ENCODE measurements at regions not wholly inside any gene's neighbourhood (a gene's known extent, or its start where the extent isn't known, plus 50 kb on each side); places are given as distances from the start of the nearest gene placed in this dataset.

DNA sequence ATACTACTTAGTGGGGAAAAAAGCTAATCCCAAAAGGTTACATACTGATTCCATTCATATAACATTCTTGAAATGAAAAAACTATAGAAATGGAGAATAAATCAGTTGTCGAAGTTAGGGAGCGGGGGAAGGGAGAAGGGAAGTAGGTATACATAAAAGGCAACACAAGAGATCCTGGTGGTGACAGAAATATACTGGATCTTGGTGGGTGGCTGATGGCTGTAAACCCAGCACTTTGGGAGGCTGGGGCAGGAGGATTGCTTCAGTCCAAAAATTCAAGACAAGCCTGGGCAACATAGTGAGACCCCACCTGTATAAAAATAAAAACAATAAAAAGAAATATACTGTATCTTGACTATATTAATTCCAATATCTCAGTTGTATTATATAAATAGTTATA is 105.7 kb upstream of the LGSN start:
- H3K4me3 ChIP-seq (ENCODE audit: low read depth, low read length), result no peak overlapping the region
- no peak for DNase-seq (ENCODE audit: low read depth)
- TF ChIP-seq, protein P1, sequence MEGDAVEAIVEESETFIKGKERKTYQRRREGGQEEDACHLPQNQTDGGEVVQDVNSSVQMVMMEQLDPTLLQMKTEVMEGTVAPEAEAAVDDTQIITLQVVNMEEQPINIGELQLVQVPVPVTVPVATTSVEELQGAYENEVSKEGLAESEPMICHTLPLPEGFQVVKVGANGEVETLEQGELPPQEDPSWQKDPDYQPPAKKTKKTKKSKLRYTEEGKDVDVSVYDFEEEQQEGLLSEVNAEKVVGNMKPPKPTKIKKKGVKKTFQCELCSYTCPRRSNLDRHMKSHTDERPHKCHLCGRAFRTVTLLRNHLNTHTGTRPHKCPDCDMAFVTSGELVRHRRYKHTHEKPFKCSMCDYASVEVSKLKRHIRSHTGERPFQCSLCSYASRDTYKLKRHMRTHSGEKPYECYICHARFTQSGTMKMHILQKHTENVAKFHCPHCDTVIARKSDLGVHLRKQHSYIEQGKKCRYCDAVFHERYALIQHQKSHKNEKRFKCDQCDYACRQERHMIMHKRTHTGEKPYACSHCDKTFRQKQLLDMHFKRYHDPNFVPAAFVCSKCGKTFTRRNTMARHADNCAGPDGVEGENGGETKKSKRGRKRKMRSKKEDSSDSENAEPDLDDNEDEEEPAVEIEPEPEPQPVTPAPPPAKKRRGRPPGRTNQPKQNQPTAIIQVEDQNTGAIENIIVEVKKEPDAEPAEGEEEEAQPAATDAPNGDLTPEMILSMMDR (IDR thresholded peaks at IDR 0.05; ENCODE audit: insufficient read depth, low read depth, low read length, missing control alignments), result no peak

DNA sequence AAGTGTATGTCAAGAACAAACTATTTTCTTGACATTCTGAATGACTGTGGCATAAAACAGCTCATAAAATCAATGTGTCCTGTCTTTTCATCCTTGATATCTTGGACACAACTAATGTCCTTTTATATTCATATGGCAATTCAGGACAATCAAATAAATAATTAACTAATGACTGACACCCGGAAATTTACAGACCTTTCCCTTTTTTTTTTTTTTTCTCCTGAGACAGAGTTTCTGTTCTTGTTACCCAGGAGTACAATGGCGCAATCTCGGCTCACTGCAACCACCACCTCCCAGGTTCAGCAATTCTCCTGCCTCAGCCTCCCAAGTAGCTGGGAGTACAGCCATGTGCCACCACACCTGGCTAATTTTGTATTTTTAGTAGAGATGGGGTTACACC is 107.1 kb upstream of the LGSN start:
- no peak for DNase-seq (ENCODE audit: low read depth)
- H3K4me3 ChIP-seq (ENCODE audit: low read depth, low read length), result no peak overlapping the region
- TF ChIP-seq, protein P1 (IDR thresholded peaks at IDR 0.05; ENCODE audit: insufficient read depth, low read depth, low read length, missing control alignments), result no peak

DNA sequence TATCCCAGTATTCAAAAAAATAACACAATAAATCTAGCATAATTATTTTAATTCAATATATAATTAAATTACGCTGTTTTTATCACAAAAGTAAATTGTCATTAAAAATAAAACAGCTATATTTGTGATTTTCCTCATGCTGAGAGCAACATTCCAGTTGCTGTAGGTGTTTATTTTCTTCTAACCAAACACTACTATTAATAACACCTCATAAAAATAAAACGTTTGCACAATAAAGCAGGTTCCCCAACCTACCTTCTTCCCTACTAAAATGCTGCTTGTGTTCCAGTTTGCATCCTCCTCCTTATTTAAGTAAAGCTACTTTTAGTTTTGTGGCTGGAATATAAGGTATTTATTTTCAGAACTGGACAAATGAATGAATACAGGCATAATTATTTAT is 108.2 kb upstream of the LGSN start:
- no peak overlapping the region for H3K4me3 ChIP-seq (ENCODE audit: low read depth, low read length)
- TF ChIP-seq, protein P1 (IDR thresholded peaks at IDR 0.05; ENCODE audit: insufficient read depth, low read depth, low read length, missing control alignments), result no peak
- DNase-seq (ENCODE audit: low read depth), result no peak

DNA sequence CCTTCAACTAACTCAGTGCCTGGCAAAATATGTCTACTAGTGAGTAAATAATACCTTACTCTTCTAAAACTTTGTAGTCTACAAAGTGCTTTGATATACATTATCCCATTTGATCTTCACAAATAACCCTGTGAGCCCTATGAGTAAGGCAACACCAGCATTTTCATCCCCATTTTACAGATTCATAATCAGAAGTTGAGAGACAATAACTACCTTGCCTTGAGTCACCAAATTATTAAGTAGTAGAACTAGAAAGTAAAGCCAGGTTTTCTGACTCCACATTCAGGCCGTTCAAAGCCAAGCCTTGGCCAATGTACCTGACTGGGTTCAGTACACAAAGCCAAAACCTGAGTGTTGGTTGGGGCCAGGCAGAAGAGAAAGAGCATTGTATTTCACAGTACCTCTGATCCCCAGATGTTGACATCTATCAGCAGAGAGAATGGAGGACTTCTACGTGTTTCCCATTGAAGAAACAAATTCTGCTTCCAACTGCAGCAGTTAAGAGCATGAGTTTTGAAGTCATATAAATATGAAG is 111.3 kb upstream of the LGSN start:
- no peak for DNase-seq (ENCODE audit: low read depth)
- no peak overlapping the region for H3K4me3 ChIP-seq (ENCODE audit: low read depth, low read length)
- TF ChIP-seq, protein P1 (IDR thresholded peaks at IDR 0.05; ENCODE audit: insufficient read depth, low read depth, low read length, missing control alignments), result no peak

DNA sequence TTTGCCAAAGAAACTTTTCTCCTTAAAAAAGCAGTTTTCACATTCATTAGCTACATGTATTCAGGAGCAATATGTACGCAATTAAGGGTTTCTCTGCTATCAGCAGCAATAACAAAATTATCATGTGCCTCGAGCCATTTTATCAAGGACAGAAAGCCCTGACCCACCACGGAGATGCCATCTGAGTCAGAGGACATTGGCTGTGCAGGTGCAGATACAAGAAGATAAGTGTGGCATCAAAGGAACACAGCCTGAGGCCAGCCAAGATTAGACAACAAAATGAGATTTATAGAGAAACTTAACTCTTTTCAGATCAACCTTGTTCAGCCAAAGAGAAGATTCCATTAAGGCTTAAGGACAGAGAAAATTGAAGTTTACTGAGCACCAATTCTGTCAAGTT is 115.2 kb upstream of the LGSN start:
- no peak for DNase-seq (ENCODE audit: low read depth)
- no peak overlapping the region for H3K4me3 ChIP-seq (ENCODE audit: low read depth, low read length)
- TF ChIP-seq, protein P1 (IDR thresholded peaks at IDR 0.05; ENCODE audit: insufficient read depth, low read depth, low read length, missing control alignments), result no peak

DNA sequence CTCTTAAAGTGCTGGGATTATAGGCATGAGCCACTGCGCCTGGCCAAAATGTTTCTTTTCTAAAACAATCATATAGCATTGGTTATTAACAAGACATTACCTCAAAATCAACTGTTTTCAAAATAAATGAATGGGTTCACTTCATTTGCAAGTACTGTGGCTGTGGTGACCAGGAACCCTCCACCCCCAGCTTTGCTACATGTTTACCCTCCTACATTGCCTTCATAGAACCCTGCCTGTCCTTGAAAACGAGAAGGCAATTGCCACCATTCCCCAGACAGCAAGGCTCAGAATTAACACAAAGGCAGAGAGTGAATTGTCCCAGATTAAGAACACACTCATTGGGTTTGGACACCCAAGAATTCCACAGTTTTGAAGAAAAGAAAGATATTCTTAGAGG is 116.6 kb upstream of the LGSN start:
- H3K4me3 ChIP-seq (ENCODE audit: low read depth, low read length), result no peak overlapping the region
- TF ChIP-seq, protein P1 (IDR thresholded peaks at IDR 0.05; ENCODE audit: insufficient read depth, low read depth, low read length, missing control alignments), result no peak
- no peak for DNase-seq (ENCODE audit: low read depth)

DNA sequence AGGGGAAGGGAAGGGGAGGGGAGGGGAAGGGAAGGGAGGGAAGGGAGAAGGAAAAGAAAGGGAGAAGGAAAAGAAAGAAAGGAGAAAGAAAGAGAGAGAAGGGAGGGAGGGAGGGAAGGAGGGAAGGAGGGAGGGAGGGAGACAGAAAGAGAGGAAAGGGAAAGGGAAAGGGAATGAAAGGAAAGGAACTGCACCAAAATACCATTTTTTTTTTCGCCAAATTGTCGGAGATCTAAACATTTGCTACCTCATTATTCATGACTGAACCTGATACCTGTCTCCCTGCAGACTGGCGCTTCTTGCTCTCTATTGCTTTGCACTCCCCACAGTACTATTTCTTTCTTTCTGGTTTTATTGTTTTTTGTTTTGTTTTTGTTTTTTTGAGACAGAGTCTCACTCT is 117.3 kb upstream of the LGSN start:
- TF ChIP-seq, protein P1 (IDR thresholded peaks at IDR 0.05; ENCODE audit: insufficient read depth, low read depth, low read length, missing control alignments), result no peak

More for the DNA sequence above, 117.3 kb upstream of the LGSN start:
- no peak overlapping the region for H3K4me3 ChIP-seq (ENCODE audit: low read depth, low read length)
- DNase-seq (ENCODE audit: low read depth), result no peak
